Stomach (tissue), 8 donors: ENCODE measurements at regions not wholly inside any gene's neighbourhood (a gene's known extent, or its start where the extent isn't known, plus 50 kb on each side); places are given as distances from the start of the nearest gene placed in this dataset.

Experiments
- DNase-seq, 2 donors: peaks; one replicate each; pipeline versions ENCODE4 v3.0.0 to v3.0.0-alpha.2; 2013 to 2019
- H3K27ac ChIP-seq, 5 donors: fragments of 200-600 bp in 4 of 5; sonication (generic) in 4 of 5; one replicate each; pipeline ENCODE4 v1.5.1; 2013 to 2019; ENCODE audit warnings: mild to moderate bottlenecking in 1 of 5, moderate library complexity in 1 of 5
- H3K27me3 ChIP-seq, 3 donors: fragments of 200-600 bp; sonication (generic); one replicate each; pipeline ENCODE4 v1.5.1; 2017 to 2019; ENCODE audit warnings: mixed run types in 1 of 3
- H3K36me3 ChIP-seq, 4 donors: fragments of 200-600 bp; sonication (generic); 1 replicate in 3 of 4; 2 replicates in 1 of 4; pipeline ENCODE4 v1.5.1; 2016 to 2019
- H3K4me1 ChIP-seq, 4 donors: fragments of 200-600 bp; sonication (generic); one replicate each; pipeline ENCODE4 v1.5.1; 2016 to 2019
- H3K4me3 ChIP-seq, 4 donors: fragments of 200-600 bp; sonication (generic) in 3 of 4; one replicate each; pipeline ENCODE4 v1.5.1; 2016 to 2019; ENCODE audit warnings: mild to moderate bottlenecking in 1 of 4
- H3K9me3 ChIP-seq, 4 donors: fragments of 200-600 bp; sonication (generic); one replicate each; pipeline ENCODE4 v1.5.1; 2016 to 2019
- CTCF ChIP-seq, 7 experiments: fragments of 450-650 bp in 4 of 7; fragments of 200-600 bp in 3 of 7; sonication (generic) in 3 of 7; IDR thresholded peaks; one replicate each; pipeline ENCODE4 v1.5.1; 2016 to 2019; ENCODE audit warnings: antibody characterized with exemption in 7 of 7, control low read depth in 2 of 7, mild to moderate bottlenecking in 1 of 7
- EP300 ChIP-seq: sonication (generic); formaldehyde crosslinking; IDR thresholded peaks from one replicate; pipeline ENCODE4 v1.6.1; 2017; ENCODE audit warnings: antibody characterized with exemption
- POLR2A ChIP-seq, 4 donors: fragments of 450-650 bp; IDR thresholded peaks; one replicate each; pipeline ENCODE4 v1.6.1; 2016; ENCODE audit warnings: antibody characterized with exemption in 4 of 4, control low read depth in 2 of 4, mild to moderate bottlenecking in 1 of 4, moderate library complexity in 1 of 4
- POLR2AphosphoS5 ChIP-seq, 3 donors: sonication (generic); formaldehyde crosslinking; IDR thresholded peaks; one replicate each; pipeline ENCODE4 v1.6.1; 2016; ENCODE audit warnings: antibody characterized with exemption in 3 of 3
- WGBS, 5 donors: extraction: QIAGEN DNeasy Blood & Tissue Kit in 3 of 5; methylation state at CpG; one replicate each; pipeline versions ENCODE4 v1.1.5 to v1.1.7; 2013 to 2018; 5-methylcytosine and 5-hydroxymethylcytosine counted together
- intact Hi-C: fragments of 100-400 bp; cut with DNase I; formaldehyde crosslinking; loops from one replicate; pipeline ENCODE4 v1.15.1; 2023; ENCODE audit warnings: low total_unique reads
- donor health status: healthy with polysubstance abuse.
- donor health status: Bipolar disorder and iron deficiency.
- donor health status: healthy.

GRCh38 chr1:38525343-38526043 lies 334.1 kb downstream of the RRAGC start:
- Histone ChIP-seq H3K9me3 (no peaks in the 10 kb centered on the region), H3K27ac (no peak overlapping the region), H3K27me3 (peaks cover 0 to 39% (median 0%) of the 10 kb centered on the region in 3 donors), H3K4me3 (no peak overlapping the region), H3K4me1 (no peaks in the 10 kb centered on the region), H3K36me3 (no peaks in the 10 kb centered on the region)
- no peak for TF ChIP-seq POLR2AphosphoS5 (IDR thresholded peaks at IDR 0.05)
- 84 to 92% (median 90%) methylated on average over 4 of the region's 4 CpGs for WGBS, 5 donors
- intact Hi-C loops = no loop called here
- DNase-seq = no peak

DNA sequence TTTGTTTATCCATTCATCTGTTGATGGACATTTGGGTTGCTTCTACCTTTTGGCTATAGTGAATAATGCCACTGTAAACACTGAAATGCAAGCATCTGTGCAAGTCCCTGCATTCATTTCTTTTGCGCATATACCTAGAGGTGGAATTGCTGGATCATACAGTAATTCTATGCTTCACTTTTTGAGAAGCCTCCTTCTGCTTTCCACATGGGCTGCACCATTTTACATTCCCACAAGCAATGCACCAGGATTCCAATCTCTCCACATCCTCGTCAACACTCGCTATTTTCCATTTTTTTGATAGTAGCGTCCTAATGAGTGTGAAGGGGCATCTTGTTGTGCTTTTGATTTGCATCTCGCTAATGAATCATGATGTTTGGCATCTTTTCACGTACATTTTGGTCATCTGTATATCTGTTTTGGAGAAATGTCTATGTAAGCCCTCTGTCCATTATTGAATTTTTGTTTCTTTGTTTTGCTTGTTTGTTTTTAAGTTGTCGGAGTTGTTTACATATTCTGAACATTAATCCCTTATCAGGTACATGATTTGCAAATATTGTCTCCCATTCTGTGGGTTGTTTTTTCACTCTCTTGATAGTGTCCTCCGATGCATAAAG lies 335.4 kb downstream of the RRAGC start:
- H3K9me3 ChIP-seq = no peaks in the 10 kb centered on the region

GRCh38 chr1:38523568-38523939 lies 336.0 kb downstream of the RRAGC start:
- no peaks in the 10 kb centered on the region for H3K9me3 ChIP-seq
- intact Hi-C loops = no loop called here
- no peak for DNase-seq
- WGBS, 5 donors = 87 to 90% (median 89%) methylated on average over 7 of the region's 7 CpGs
- H3K27me3 ChIP-seq = peaks cover 0 to 39% (median 0%) of the 10 kb centered on the region in 3 donors
- H3K27ac ChIP-seq = no peak overlapping the region
- H3K36me3 ChIP-seq = no peaks in the 10 kb centered on the region
- no peaks in the 10 kb centered on the region for H3K4me1 ChIP-seq
- no peak overlapping the region for H3K4me3 ChIP-seq
- TF ChIP-seq EP300 (no peak), POLR2A (IDR thresholded peaks at IDR 0.05) (no peak), CTCF (IDR thresholded peaks at IDR 0.05) (no peak), POLR2AphosphoS5 (IDR thresholded peaks at IDR 0.05) (no peak)

More for the DNA sequence above, 335.4 kb downstream of the RRAGC start:
- no peak for DNase-seq
- H3K27me3 ChIP-seq = peaks cover 0 to 39% (median 0%) of the 10 kb centered on the region in 3 donors
- no peaks in the 10 kb centered on the region for H3K36me3 ChIP-seq
- H3K4me1 ChIP-seq = no peaks in the 10 kb centered on the region
- TF ChIP-seq CTCF (IDR thresholded peaks at IDR 0.05) = no peak
- no peak for TF ChIP-seq EP300
- no peak for TF ChIP-seq POLR2AphosphoS5 (IDR thresholded peaks at IDR 0.05)
- no peak for TF ChIP-seq POLR2A (IDR thresholded peaks at IDR 0.05)
- intact Hi-C loops = no loop called here
- 82 to 88% (median 83%) methylated on average over 8 of the region's 8 CpGs for WGBS, 5 donors
- no peak overlapping the region for H3K4me3 ChIP-seq
- H3K27ac ChIP-seq = no peak overlapping the region

- no peaks in the 10 kb centered on the region for H3K36me3 ChIP-seq
- WGBS, 5 donors = 69 to 79% (median 78%) methylated on average over 10 of the region's 10 CpGs
Observed at GRCh38 chr1:38522915-38523567, 336.5 kb downstream of the RRAGC start.

More at GRCh38 chr1:38522915-38523567, 336.5 kb downstream of the RRAGC start:
- H3K27ac ChIP-seq = no peak overlapping the region
- no peak for DNase-seq
- intact Hi-C loops = no loop called here
- TF ChIP-seq EP300 (no peak), POLR2A (IDR thresholded peaks at IDR 0.05) (no peak), POLR2AphosphoS5 (IDR thresholded peaks at IDR 0.05) (no peak), CTCF (IDR thresholded peaks at IDR 0.05) (no peak)
- no peaks in the 10 kb centered on the region for H3K9me3 ChIP-seq
- H3K4me1 ChIP-seq = no peaks in the 10 kb centered on the region
- peaks cover 0 to 39% (median 0%) of the 10 kb centered on the region in 3 donors for H3K27me3 ChIP-seq
- H3K4me3 ChIP-seq = no peak overlapping the region
